EH (cell line): ENCODE measurements at regions not wholly inside any gene's neighbourhood (a gene's known extent, or its start where the extent isn't known, plus 50 kb on each side); places are given as distances from the start of the nearest gene placed in this dataset.

Experiments
- DNase-seq: peaks from one replicate; pipeline ENCODE4 v3.0.0-alpha.2; 2015; ENCODE audit warnings: low read depth

- DNase-seq: peak; percentile 85
Observed at GRCh38 chr3:25000971-25001591, 427.0 kb upstream of the RARB start.

GRCh38 chr3:25002052-25002451, 426.0 kb upstream of the RARB start:
- no peak for DNase-seq

GRCh38 chr3:25007974-25008658, 419.9 kb upstream of the RARB start:
- DNase-seq: peak; percentile 58

- DNase-seq: no peak
Observed at GRCh38 chr3:25009665-25010064, 418.4 kb upstream of the RARB start.

GRCh38 chr3:25015599-25015998, 412.5 kb upstream of the RARB start:
- DNase-seq: no peak

- DNase-seq: no peak
Observed at GRCh38 chr3:25018909-25019308, 409.2 kb upstream of the RARB start.

- no peak for DNase-seq
Observed at GRCh38 chr3:25019506-25019905, 408.6 kb upstream of the RARB start.

GRCh38 chr3:25021816-25022215, 406.2 kb upstream of the RARB start:
- peak; percentile 66 for DNase-seq

GRCh38 chr3:25023876-25024275, 404.2 kb upstream of the RARB start:
- no peak for DNase-seq

- no peak for DNase-seq
Observed at GRCh38 chr3:25025236-25025635, 402.8 kb upstream of the RARB start.

- no peak for DNase-seq
Observed at GRCh38 chr3:25027650-25028049, 400.4 kb upstream of the RARB start.

GRCh38 chr3:25029820-25030219, 398.2 kb upstream of the RARB start:
- no peak for DNase-seq

GRCh38 chr3:25032344-25032743, 395.7 kb upstream of the RARB start:
- DNase-seq: no peak

GRCh38 chr3:25033407-25034029, 394.5 kb upstream of the RARB start:
- peak; percentile 56 for DNase-seq

GRCh38 chr3:25035526-25035925, 392.5 kb upstream of the RARB start:
- peak; percentile 73 for DNase-seq

GRCh38 chr3:25036633-25037032, 391.4 kb upstream of the RARB start:
- no peak for DNase-seq

GRCh38 chr3:25037049-25037547, 391.0 kb upstream of the RARB start:
- DNase-seq: peak; percentile 95

- DNase-seq: no peak
Observed at GRCh38 chr3:25038271-25038670, 389.8 kb upstream of the RARB start.

GRCh38 chr3:25038922-25039321, 389.1 kb upstream of the RARB start:
- no peak for DNase-seq

GRCh38 chr3:25040748-25041147, 387.3 kb upstream of the RARB start:
- peak; percentile 90 for DNase-seq

GRCh38 chr3:25041871-25042584, 386.0 kb upstream of the RARB start:
- DNase-seq: peak; percentile 28

- peak; percentile 65 for DNase-seq
Observed at GRCh38 chr3:25043177-25043576, 384.9 kb upstream of the RARB start.

- no peak for DNase-seq
Observed at GRCh38 chr3:25043749-25044148, 384.3 kb upstream of the RARB start.
